H1 (cell line): ENCODE measurements at regions not wholly inside any gene's neighbourhood (a gene's known extent, or its start where the extent isn't known, plus 50 kb on each side); places are given as distances from the start of the nearest gene placed in this dataset.

Experiments used
- CTCF ChIA-PET: fragments of 300-600 bp; sonication (Branson Sonifier 250); formaldehyde crosslinking; loops from one replicate; lab custom pipeline; 2021; ENCODE audit not compliant: partially characterized antibody; lab: Charles Lee
- POLR2A ChIA-PET: fragments of 300-600 bp; sonication (Branson Sonifier 250); formaldehyde crosslinking; loops from one replicate; lab custom pipeline; 2021; ENCODE audit warnings: inconsistent platforms; ENCODE audit not compliant: partially characterized antibody; lab: Charles Lee
- DNase-seq, 2 experiments: peaks; one replicate each; pipeline versions ENCODE4 v3.0.0 to v3.0.0-alpha.2; 2010 to 2022; ENCODE audit warnings: low spot score in 2 of 2, low read depth in 1 of 2, mixed read lengths in 1 of 2
- FAIRE-seq: peaks from 2 replicates; lab custom pipeline; 2011; peaks lifted over from hg19 to GRCh38; lab: Jason Lieb, UNC
- H2AFZ ChIP-seq: 2 replicates; pipeline ENCODE4 v1.8.1; 2012; ENCODE audit warnings: low read length, inconsistent platforms
- H2AK5ac ChIP-seq: 2 replicates; pipeline ENCODE4 v1.6.1; 2013; ENCODE audit warnings: low read depth, low read length
- H2BK120ac ChIP-seq: replicated peaks from 2 replicates; pipeline ENCODE3; 2013; ENCODE audit warnings: low read depth, low read length, inconsistent platforms
- H2BK12ac ChIP-seq: 2 replicates; pipeline ENCODE4 v1.6.1; 2013; ENCODE audit warnings: low read depth, low read length
- H2BK15ac ChIP-seq: 2 replicates; pipeline ENCODE4 v1.6.1; 2013; ENCODE audit warnings: low read length
- H2BK20ac ChIP-seq: 2 replicates; pipeline ENCODE4 v1.6.1; 2013; ENCODE audit warnings: low read length
- H2BK5ac ChIP-seq: 2 replicates; pipeline ENCODE4 v1.6.1; 2013; ENCODE audit warnings: low read depth, low read length
- H3K14ac ChIP-seq: 2 replicates; pipeline ENCODE4 v1.6.1; 2013; ENCODE audit warnings: inconsistent platforms; ENCODE audit not compliant: insufficient read length
- H3K18ac ChIP-seq: 2 replicates; pipeline ENCODE4 v1.6.1; 2013; ENCODE audit warnings: low read length; ENCODE audit errors: extremely low read depth
- H3K23ac ChIP-seq: 2 replicates; pipeline ENCODE4 v1.6.1; 2013; ENCODE audit warnings: inconsistent platforms; ENCODE audit not compliant: insufficient read length
- H3K23me2 ChIP-seq: 2 replicates; pipeline ENCODE4 v1.6.1; 2013; ENCODE audit warnings: low read depth, low read length
- H3K27ac ChIP-seq: 2 replicates; pipeline ENCODE4 v1.6.1; 2011; ENCODE audit warnings: low read depth, low read length, inconsistent platforms
- H3K27me3 ChIP-seq, 4 experiments: replicated peaks in 1 of 4; 1 replicate in 1 of 4; 2 replicates in 3 of 4; pipeline versions ENCODE4 v1.6.1 to v1.8.1; 2011 to 2013; ENCODE audit warnings: low read length in 3 of 4, mild to moderate bottlenecking in 3 of 4, inconsistent platforms in 2 of 4, mixed read lengths in 2 of 4, moderate library complexity in 1 of 4; ENCODE audit not compliant: control insufficient read depth in 3 of 4, insufficient read depth in 3 of 4; ENCODE audit errors: extremely low read depth in 1 of 4
- H3K36me3 ChIP-seq, 4 experiments: 2 replicates each; pipeline versions ENCODE4 v1.6.1 to v1.8.1; 2011 to 2013; ENCODE audit warnings: mild to moderate bottlenecking in 4 of 4, low read length in 3 of 4, moderate library complexity in 2 of 4, control low read depth in 1 of 4, inconsistent platforms in 1 of 4; ENCODE audit not compliant: insufficient read depth in 4 of 4, control insufficient read depth in 2 of 4
- H3K4ac ChIP-seq: replicated peaks from 2 replicates; pipeline ENCODE3; 2013; ENCODE audit warnings: low read length, low read depth, mixed read lengths, inconsistent platforms; ENCODE audit not compliant: insufficient read length
- H3K4me1 ChIP-seq, 4 experiments: replicated peaks in 1 of 4; 1 replicate in 1 of 4; 2 replicates in 3 of 4; pipeline versions ENCODE4 v1.6.1 to v1.8.1; 2011 to 2013; ENCODE audit warnings: low read length in 3 of 4, inconsistent platforms in 2 of 4, mixed read lengths in 1 of 4; ENCODE audit not compliant: insufficient read depth in 4 of 4, control insufficient read depth in 3 of 4
- H3K4me2 ChIP-seq, 2 experiments: 2 replicates each; pipeline versions ENCODE4 v1.6.1 to v1.8.1; 2011 to 2013; ENCODE audit warnings: low read depth in 2 of 2, low read length in 2 of 2, control low read depth in 1 of 2, inconsistent platforms in 1 of 2, mild to moderate bottlenecking in 1 of 2; ENCODE audit not compliant: insufficient read depth in 1 of 2
- H3K4me3 ChIP-seq, 4 experiments: fragments of 200-600, 300-600 bp in 1 of 4; sonication (generic), shearing (Covaris generic), sonication (Bioruptor Twin) in 1 of 4; 2 replicates each; pipeline versions ENCODE4 v1.5.1 to v1.8.1; 2011 to 2016; ENCODE audit warnings: low read length in 4 of 4, low read depth in 3 of 4, control low read depth in 2 of 4, inconsistent platforms in 2 of 4, mild to moderate bottlenecking in 2 of 4, mixed read lengths in 1 of 4, moderate library complexity in 1 of 4; ENCODE audit not compliant: insufficient read depth in 2 of 4; ENCODE audit errors: extremely low read depth in 1 of 4
- H3K56ac ChIP-seq: replicated peaks from 2 replicates; pipeline ENCODE3; 2013; ENCODE audit warnings: low read depth, mild to moderate bottlenecking, mixed read lengths, low read length, inconsistent platforms; ENCODE audit not compliant: insufficient read length
- H3K79me1 ChIP-seq: 2 replicates; pipeline ENCODE4 v1.6.1; 2013; ENCODE audit warnings: low read depth, low read length, control low read depth
- H3K79me2 ChIP-seq, 2 experiments: 2 replicates each; pipeline versions ENCODE4 v1.6.1 to v1.8.1; 2012 to 2013; ENCODE audit warnings: low read length in 2 of 2, mild to moderate bottlenecking in 2 of 2, inconsistent platforms in 1 of 2; ENCODE audit not compliant: insufficient read depth in 2 of 2, control insufficient read depth in 1 of 2
- H3K9ac ChIP-seq, 4 experiments: replicated peaks in 1 of 4; 1 replicate in 1 of 4; 2 replicates in 3 of 4; pipeline versions ENCODE4 v1.6.1 to v1.8.1; 2011 to 2013; ENCODE audit warnings: low read depth in 3 of 4, low read length in 3 of 4, control low read depth in 2 of 4, mild to moderate bottlenecking in 2 of 4, moderate library complexity in 2 of 4, inconsistent platforms in 1 of 4; ENCODE audit errors: extremely low read depth in 1 of 4
- H3K9me3 ChIP-seq, 2 experiments: 2 replicates each; pipeline versions ENCODE4 v1.6.1 to v1.8.1; 2012 to 2013; ENCODE audit warnings: mild to moderate bottlenecking in 2 of 2, moderate library complexity in 2 of 2, control low read depth in 1 of 2, inconsistent platforms in 1 of 2, low read depth in 1 of 2, low read length in 1 of 2, mixed read lengths in 1 of 2; ENCODE audit not compliant: insufficient read depth in 2 of 2
- H4K20me1 ChIP-seq, 2 experiments: replicated peaks in 1 of 2; 2 replicates each; pipeline versions ENCODE3 to v1.8.1; 2011 to 2013; ENCODE audit warnings: inconsistent platforms in 2 of 2, low read length in 2 of 2, mild to moderate bottlenecking in 1 of 2; ENCODE audit not compliant: insufficient read depth in 2 of 2, control insufficient read depth in 1 of 2
- H4K5ac ChIP-seq: 2 replicates; pipeline ENCODE4 v1.6.1; 2013; ENCODE audit warnings: low read length, low read depth, mixed read lengths, inconsistent platforms; ENCODE audit not compliant: insufficient read length
- H4K8ac ChIP-seq: 2 replicates; pipeline ENCODE4 v1.8.0; 2013; ENCODE audit warnings: mild to moderate bottlenecking, moderate library complexity, low read length, inconsistent platforms; ENCODE audit not compliant: insufficient read depth; ENCODE audit errors: extremely low read depth
- H4K91ac ChIP-seq: replicated peaks from 2 replicates; pipeline ENCODE3; 2013; ENCODE audit warnings: low read length, mixed read lengths, inconsistent platforms; ENCODE audit not compliant: insufficient read length
- BACH1 ChIP-seq: IDR thresholded peaks from 2 replicates; pipeline ENCODE4 v1.6.1; 2012; ENCODE audit warnings: low read length, improper control_type of control experiment
- BCL11A ChIP-seq, 2 experiments: IDR thresholded peaks; one replicate each; pipeline ENCODE4 v1.6.1; 2011; ENCODE audit warnings: low read depth in 2 of 2, low read length in 2 of 2, mild to moderate bottlenecking in 2 of 2
- CHD2 ChIP-seq: IDR thresholded peaks from 2 replicates; pipeline ENCODE4 v1.6.1; 2012; ENCODE audit warnings: low read length, improper control_type of control experiment
- ZNF274 ChIP-seq: IDR thresholded peaks from 2 replicates; pipeline ENCODE4 v1.7.0; 2012; ENCODE audit warnings: low read length, borderline replicate concordance; ENCODE audit errors: extremely low read depth
- WGBS, 2 experiments: shearing (Covaris generic) in 1 of 2; methylation state at CpG; one replicate each; pipeline versions ENCODE4 v1.1.6 to v1.1.7; 2013 to 2015; ENCODE audit warnings: low lambda C conversion rate in 2 of 2, mixed read lengths in 2 of 2, inconsistent platforms in 1 of 2, low coverage in 1 of 2, missing lambda C conversion rate in 1 of 2; ENCODE audit not compliant: insufficient replicate concordance in 2 of 2, insufficient coverage in 1 of 2, insufficient read length in 1 of 2; ENCODE audit errors: extremely low coverage in 1 of 2, missing lambda C conversion rate in 1 of 2; 5-methylcytosine and 5-hydroxymethylcytosine counted together

DNA sequence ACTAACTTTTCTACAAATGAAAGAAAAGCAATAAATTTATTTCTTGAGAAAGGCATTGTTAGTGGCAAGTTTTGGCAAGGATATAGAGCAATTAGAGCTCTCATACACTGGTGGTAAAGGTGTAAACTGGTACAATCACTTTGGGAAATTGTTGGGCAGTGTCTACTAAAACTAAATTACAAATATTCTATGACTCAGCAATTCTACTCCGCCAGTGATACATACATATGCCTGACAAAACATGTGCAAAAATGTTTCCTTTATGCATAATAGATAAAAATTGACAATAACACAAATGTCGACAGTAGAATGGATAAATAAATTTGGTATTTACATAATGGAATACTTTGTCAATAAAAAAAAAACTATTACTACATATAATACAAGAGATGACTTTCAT lies 96.3 kb upstream of the SATB2 start:
- Histone ChIP-seq H3K27me3 (no peaks in the 10 kb centered on the region), H3K4me2 (no peak overlapping the region), H3K9me3 (no peaks in the 10 kb centered on the region), H3K4me1 (peaks cover 0 to 3% (median 0%) of the 10 kb centered on the region in 4 experiments; a peak in 1 of 7 replicates), H3K9ac (no peak overlapping the region), H3K79me2 (no peaks in the 10 kb centered on the region), H3K56ac (no peak overlapping the region), H4K5ac (no peak overlapping the region), H2BK5ac (no peak overlapping the region), H3K4me3 (no peak overlapping the region), H3K18ac (no peak overlapping the region), H4K8ac (no peak overlapping the region), H2BK12ac (no peak overlapping the region), H2AK5ac (no peak overlapping the region), H2BK15ac (no peak overlapping the region), H3K14ac (no peak overlapping the region), H2AFZ (no peak overlapping the region), H4K91ac (no peak overlapping the region), H3K23ac (no peak overlapping the region), H4K20me1 (no peaks in the 10 kb centered on the region), H2BK120ac (no peak overlapping the region), H3K36me3 (no peaks in the 10 kb centered on the region), H3K4ac (no peak overlapping the region), H3K27ac (no peak overlapping the region), H3K79me1 (no peaks in the 10 kb centered on the region), H3K23me2 (no peaks in the 10 kb centered on the region; the same call in 1 of the 2 replicates), H2BK20ac (no peak overlapping the region)
- POLR2A ChIA-PET, result no interaction called here
- TF ChIP-seq BCL11A (IDR thresholded peaks at IDR 0.05; ENCODE audit: low read depth in 2 of 2, low read length in 2 of 2) (no peak), ZNF274 (no peak), BACH1 (peak; percentile 50; the same call in 1 of the 2 replicates), CHD2 (no peak)
- DNase-seq (no peak), FAIRE-seq (no peak)
- 93% methylated on average over 2 of the region's 2 CpGs; no CpG with 5 or more reads in 1 of the 2 experiments for WGBS, 2 experiments
- CTCF ChIA-PET, result no interaction called here
